Ascending aorta (tissue), 2 donors: ENCODE measurements at regions not wholly inside any gene's neighbourhood (a gene's known extent, or its start where the extent isn't known, plus 50 kb on each side); places are given as distances from the start of the nearest gene placed in this dataset.

Source experiments
- DNase-seq, 2 donors: peaks; one replicate each; pipeline ENCODE4 v3.0.0-alpha.2; 2019; ENCODE audit warnings: low spot score in 2 of 2
- H3K27ac ChIP-seq, 2 donors: fragments of 200-600 bp; sonication (generic); one replicate each; pipeline ENCODE4 v1.5.1; 2016 to 2017; ENCODE audit warnings: mild to moderate bottlenecking in 1 of 2
- H3K27me3 ChIP-seq: fragments of 200-600 bp; sonication (generic); one replicate; pipeline ENCODE4 v1.5.1; 2017
- H3K36me3 ChIP-seq, 2 donors: fragments of 200-600 bp; sonication (generic); one replicate each; pipeline ENCODE4 v1.5.1; 2016
- H3K4me1 ChIP-seq, 2 donors: fragments of 200-600 bp; sonication (generic); one replicate each; pipeline ENCODE4 v1.5.1; 2016 to 2017; ENCODE audit warnings: mild to moderate bottlenecking in 1 of 2
- H3K4me3 ChIP-seq, 2 donors: fragments of 200-600 bp; sonication (generic); one replicate each; pipeline ENCODE4 v1.5.1; 2016 to 2017; ENCODE audit warnings: mild to moderate bottlenecking in 1 of 2
- H3K9me3 ChIP-seq, 2 donors: fragments of 200-600 bp; sonication (generic); one replicate each; pipeline ENCODE4 v1.5.1; 2016
- intact Hi-C: fragments of 100-400 bp; cut with DNase I; formaldehyde crosslinking; loops from one replicate; pipeline ENCODE4 v1.15.1; 2023
- TF ChIP-seq, protein P1 (sequence below), 3 experiments: fragments of 200-600 bp in 2 of 3; fragments of 450-650 bp in 1 of 3; sonication (generic) in 2 of 3; IDR thresholded peaks; one replicate each; pipeline ENCODE4 v1.5.1; 2016 to 2019; ENCODE audit warnings: antibody characterized with exemption in 3 of 3, mild to moderate bottlenecking in 1 of 3, moderate library complexity in 1 of 3

- TF ChIP-seq, protein P1, sequence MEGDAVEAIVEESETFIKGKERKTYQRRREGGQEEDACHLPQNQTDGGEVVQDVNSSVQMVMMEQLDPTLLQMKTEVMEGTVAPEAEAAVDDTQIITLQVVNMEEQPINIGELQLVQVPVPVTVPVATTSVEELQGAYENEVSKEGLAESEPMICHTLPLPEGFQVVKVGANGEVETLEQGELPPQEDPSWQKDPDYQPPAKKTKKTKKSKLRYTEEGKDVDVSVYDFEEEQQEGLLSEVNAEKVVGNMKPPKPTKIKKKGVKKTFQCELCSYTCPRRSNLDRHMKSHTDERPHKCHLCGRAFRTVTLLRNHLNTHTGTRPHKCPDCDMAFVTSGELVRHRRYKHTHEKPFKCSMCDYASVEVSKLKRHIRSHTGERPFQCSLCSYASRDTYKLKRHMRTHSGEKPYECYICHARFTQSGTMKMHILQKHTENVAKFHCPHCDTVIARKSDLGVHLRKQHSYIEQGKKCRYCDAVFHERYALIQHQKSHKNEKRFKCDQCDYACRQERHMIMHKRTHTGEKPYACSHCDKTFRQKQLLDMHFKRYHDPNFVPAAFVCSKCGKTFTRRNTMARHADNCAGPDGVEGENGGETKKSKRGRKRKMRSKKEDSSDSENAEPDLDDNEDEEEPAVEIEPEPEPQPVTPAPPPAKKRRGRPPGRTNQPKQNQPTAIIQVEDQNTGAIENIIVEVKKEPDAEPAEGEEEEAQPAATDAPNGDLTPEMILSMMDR (IDR thresholded peaks at IDR 0.05): no peak
- Histone ChIP-seq H3K27me3 (no peaks in the 10 kb centered on the region), H3K4me3 (no peak overlapping the region), H3K27ac (no peak overlapping the region), H3K9me3 (no peaks in the 10 kb centered on the region), H3K4me1 (no peaks in the 10 kb centered on the region), H3K36me3 (no peaks in the 10 kb centered on the region)
- no peak for DNase-seq
- intact Hi-C loops: no loop called here
Measured at GRCh38 chr13:84249463-84249862, 367.2 kb upstream of the SLITRK1 start.

DNA sequence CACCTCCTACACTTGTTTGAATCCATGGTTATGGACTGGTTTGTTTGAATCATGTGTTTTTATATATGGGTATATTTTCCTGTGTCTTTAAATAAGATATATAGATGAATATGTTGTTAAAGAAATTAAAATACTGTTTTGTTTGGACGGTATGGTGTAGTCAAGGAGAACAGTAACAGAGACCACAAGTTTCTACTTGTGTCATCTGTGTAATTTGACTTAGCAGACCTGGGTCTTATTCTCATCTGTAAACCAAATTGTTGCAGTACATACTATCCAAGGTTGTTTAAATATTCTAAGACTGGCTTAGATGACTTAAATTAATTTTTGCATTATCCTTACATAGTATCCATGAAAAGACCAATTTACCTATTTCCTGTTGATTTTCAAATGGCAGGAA is 361.1 kb upstream of the SLITRK1 start:
- H3K4me1 ChIP-seq: no peaks in the 10 kb centered on the region
- H3K4me3 ChIP-seq: no peak overlapping the region
- H3K9me3 ChIP-seq: no peaks in the 10 kb centered on the region
- TF ChIP-seq, protein P1 (IDR thresholded peaks at IDR 0.05): no peak
- DNase-seq: no peak
- H3K27me3 ChIP-seq: no peaks in the 10 kb centered on the region
- H3K36me3 ChIP-seq: no peaks in the 10 kb centered on the region
- H3K27ac ChIP-seq: no peak overlapping the region
- intact Hi-C loops: no loop called here

DNA sequence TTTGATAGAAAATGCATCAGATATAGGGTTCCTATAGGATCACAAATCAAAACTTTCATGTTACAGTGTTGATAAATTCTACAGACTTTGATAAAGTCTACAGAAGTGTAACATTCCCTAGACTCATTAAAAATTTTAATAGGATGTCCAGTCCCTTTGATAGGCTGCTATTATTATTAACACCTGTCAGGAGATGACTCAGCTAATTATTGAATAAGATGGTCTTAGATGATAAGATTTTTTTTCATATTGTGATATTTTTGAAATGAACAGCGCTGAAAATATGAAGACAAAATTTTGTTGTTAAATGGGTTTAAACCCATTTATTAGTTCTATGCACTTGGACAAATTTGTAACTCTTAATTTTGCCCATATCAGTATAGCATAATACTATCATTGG is 356.8 kb upstream of the SLITRK1 start:
- TF ChIP-seq, protein P1 (IDR thresholded peaks at IDR 0.05): no peak
- H3K36me3 ChIP-seq: no peaks in the 10 kb centered on the region
- intact Hi-C loops: no loop called here
- H3K27ac ChIP-seq: no peak overlapping the region
- DNase-seq: no peak
- no peaks in the 10 kb centered on the region for H3K27me3 ChIP-seq
- no peaks in the 10 kb centered on the region for H3K4me1 ChIP-seq
- H3K9me3 ChIP-seq: no peaks in the 10 kb centered on the region
- H3K4me3 ChIP-seq: no peak overlapping the region

DNA sequence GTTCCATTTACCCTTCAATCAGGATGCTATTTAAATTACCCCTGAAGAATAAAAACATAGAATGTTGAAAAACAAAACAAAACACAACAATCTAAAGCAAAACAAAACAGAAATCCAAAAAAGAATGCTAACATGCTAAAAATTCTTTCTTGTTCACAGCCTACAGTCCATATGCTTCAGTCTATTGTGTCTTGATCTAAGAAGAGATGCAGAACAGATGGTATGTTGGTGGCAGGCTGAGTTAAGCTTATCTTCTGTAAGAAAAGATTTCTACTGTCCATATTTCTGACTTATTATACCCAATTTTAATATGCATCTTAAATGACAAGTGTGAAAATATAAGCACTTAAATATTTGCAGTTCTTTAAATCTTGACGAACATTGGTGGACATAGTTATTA is 356.1 kb upstream of the SLITRK1 start:
- Histone ChIP-seq H3K36me3 (no peaks in the 10 kb centered on the region), H3K27me3 (no peaks in the 10 kb centered on the region), H3K4me1 (no peaks in the 10 kb centered on the region), H3K4me3 (no peak overlapping the region), H3K9me3 (no peaks in the 10 kb centered on the region), H3K27ac (no peak overlapping the region)
- DNase-seq: no peak
- TF ChIP-seq, protein P1 (IDR thresholded peaks at IDR 0.05): no peak
- intact Hi-C loops: no loop called here

- intact Hi-C loops: no loop called here
- Histone ChIP-seq H3K36me3 (no peaks in the 10 kb centered on the region), H3K27ac (no peak overlapping the region), H3K9me3 (no peaks in the 10 kb centered on the region), H3K27me3 (no peaks in the 10 kb centered on the region), H3K4me3 (no peak overlapping the region), H3K4me1 (no peaks in the 10 kb centered on the region)
- no peak for DNase-seq
- TF ChIP-seq, protein P1 (IDR thresholded peaks at IDR 0.05): no peak
Measured at GRCh38 chr13:84237143-84237542, 354.9 kb upstream of the SLITRK1 start.

GRCh38 chr13:84234416-84234815 is 352.1 kb upstream of the SLITRK1 start:
- TF ChIP-seq, protein P1 (IDR thresholded peaks at IDR 0.05): no peak
- intact Hi-C loops: no loop called here
- H3K36me3 ChIP-seq: no peaks in the 10 kb centered on the region
- no peak overlapping the region for H3K4me3 ChIP-seq
- no peaks in the 10 kb centered on the region for H3K4me1 ChIP-seq
- no peak overlapping the region for H3K27ac ChIP-seq
- H3K27me3 ChIP-seq: no peaks in the 10 kb centered on the region
- no peaks in the 10 kb centered on the region for H3K9me3 ChIP-seq
- no peak for DNase-seq
